ENCODE measurements at regions not wholly inside any gene's neighbourhood (a gene's known extent, or its start where the extent isn't known, plus 50 kb on each side); places are given as distances from the start of the nearest gene placed in this dataset.
"Not testable (repeated sequence)": the region's sequence is repeated elsewhere in the genome, so short reads cannot be mapped to it uniquely, and the experiment has no call there.

DNA sequence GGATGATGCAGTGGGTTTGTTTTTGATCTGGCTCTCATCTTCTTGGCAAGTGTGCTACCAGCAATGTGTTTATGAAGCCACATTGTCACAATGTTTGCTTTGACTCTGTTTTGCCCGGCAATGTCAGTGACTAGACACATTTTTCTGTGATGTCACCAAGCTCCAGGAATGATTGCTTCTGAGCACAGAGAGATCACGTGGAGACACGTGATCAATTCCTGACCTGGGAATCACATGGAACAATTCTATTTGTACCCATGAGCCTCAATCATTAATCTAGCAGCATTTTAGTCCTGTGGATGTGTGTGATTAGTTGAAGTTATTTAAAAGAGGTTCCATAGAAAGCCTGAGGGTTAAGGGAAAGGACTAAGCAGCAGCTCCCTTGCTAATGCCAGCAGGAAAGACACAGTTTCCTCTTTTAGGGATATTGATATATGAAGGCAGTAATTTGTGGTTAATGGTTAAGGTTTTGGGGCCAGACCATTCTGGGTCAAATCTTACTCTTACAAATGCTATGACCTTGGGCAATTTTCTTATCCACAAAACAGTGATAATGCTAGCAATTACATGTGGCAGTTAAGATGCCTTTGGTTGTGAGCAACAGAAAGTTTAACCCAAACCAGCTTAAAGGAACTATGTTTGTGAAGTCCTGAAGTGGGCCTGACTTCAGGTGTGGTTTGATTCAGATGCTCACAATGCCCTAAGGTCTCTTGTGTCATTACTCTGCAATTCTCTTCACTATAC is 59.0 kb downstream of the FASLG start:
- no peak for DNase-seq (ENCODE audit: low spot score)

DNA sequence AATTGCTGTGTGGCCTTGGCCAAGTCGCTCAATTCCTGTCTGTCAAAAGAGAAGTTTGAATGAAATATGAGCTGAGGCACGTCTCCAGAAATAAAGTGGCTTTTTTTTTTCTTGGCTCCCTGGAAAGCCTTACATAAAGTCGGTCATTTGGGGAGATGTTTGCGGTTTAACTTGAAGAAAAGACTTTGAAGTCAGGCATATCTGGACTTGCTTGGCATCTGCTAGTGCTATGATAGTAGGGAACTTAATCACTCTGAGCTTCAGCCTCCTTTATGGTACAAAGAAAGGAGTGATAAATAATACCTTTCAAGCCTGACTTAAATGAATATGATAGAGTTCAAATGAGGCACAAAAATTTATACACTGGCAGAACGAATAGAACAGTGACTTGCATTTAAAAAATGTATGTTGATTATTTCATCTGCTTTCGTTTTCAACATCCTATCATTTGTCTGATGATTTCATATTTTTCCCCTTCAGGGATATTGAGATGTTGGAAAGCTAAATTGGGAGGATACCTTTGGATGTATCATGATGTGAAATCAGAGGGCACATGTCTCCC is 60.2 kb downstream of the FASLG start:
- no peak for DNase-seq (ENCODE audit: low spot score)

DNA sequence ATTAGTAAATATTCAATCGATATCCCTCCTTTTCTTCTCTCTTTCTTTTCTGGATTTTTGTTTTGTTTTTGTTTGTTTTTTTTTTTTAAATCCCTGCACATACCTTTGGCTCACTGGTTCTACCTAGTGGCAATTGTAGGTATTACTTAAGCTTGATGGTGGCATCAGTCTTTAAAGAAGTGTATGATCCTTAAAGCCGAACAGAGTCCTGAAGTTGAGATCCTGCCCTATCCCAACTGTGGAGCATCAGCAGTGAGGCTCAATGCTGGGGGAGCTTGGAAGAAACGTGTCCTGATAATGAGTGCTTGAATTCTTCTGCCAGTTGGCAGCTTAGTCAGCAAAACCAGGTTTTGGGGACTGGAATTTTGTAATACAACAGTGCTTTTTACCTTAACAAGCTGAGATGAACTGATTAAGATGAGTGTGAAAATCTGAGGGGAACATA is 60.8 kb downstream of the FASLG start:
- no peak for DNase-seq (ENCODE audit: low spot score)

DNA sequence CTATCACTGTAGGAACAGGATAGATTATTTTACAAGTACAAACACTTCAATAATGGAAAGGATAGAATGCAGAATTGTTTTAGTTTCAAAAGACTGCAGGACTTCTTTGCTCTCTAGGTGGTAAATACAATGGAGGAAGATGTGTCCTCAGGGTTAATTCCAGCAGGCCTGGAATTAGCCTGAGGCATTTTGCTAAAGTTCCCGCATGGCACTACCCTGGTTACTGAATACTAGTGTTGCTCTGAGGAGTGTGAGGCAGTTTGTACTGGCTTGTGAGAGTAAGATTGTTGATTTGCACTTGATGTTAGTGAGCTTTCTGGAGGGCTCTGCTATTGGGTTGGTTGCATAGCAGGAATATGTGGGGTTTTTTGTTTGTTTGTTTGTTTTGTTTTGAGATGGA is 61.4 kb downstream of the FASLG start:
- DNase-seq (ENCODE audit: low spot score) = no peak

DNA sequence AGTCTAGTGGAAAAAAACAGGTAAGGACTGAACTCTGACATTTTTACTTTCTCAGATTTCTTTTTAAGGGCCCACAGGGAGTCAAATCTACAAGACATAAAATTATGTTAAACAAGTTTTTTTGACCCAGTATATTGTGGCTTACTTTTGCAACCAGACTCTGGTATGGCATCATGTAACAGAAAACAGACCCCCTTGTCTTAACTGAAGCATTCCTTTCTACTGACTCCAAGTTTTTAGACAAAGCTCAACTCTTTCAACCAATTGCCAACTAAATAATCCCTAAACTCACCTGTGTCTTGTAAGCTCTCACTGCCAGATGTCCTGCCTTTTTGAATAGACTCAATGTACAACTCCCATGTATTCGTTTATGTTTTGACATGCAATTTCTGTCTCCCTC is 64.3 kb downstream of the FASLG start:
- no peak for DNase-seq (ENCODE audit: low spot score)

DNA sequence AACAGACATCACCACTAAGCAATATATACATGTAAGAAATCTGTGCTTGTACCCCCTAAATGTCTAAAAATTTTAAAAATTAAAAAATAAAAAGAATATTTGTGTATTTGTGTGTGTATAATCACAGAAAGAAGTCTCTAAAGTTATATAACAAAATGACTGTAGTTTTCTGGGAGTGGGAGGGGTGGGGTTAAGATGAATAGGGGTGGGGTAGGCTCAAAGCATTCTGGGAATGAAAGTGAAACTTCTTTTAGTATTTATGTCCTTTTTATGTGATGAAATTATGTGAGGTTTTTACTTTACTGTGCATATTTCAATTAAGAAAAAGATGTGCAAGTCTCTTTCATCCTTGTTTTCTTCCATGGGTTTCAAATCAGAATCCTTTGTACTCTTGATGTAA is 65.3 kb downstream of the FASLG start:
- DNase-seq (ENCODE audit: low spot score) = no peak

DNA sequence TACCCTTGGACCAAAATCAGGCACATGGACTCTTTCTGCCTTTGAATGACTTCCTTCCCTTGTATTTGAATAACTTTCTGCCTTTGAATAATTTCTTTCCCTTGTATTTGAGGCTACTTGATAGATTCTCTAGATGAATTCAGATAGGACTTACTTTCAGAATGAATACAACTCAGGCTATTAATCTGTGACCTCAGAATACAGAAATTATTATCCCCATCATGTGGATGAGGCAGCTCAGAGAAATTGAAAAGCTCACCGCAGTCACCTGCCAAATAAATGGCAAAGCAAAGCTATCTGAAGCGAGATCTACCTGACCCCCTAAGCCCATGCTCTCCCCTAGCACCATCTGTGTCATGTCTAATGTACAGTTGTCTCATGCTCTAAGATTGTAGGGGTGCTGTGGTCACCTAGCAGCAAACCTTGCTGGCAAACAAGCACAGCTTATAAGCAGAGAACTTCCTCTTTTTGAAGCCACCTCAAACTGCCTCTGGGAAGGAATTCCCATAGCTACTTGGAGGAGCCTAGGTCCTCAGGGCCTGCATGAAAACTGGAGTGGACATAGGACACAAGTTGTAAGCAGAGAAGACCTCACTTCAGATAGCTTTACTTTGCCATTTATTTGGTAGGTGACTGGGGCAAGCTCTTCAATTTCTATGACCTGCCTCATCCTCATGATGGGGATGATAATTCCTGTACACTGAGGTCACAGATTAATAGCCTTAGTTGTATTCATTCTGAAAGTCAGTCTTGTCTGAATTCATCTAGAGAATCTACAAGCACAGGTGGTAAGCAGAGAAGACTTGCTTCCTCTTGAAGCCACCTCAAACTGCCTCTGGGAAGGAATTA is 66.1 kb downstream of the FASLG start:
- DNase-seq (ENCODE audit: low spot score) = no peak

DNA sequence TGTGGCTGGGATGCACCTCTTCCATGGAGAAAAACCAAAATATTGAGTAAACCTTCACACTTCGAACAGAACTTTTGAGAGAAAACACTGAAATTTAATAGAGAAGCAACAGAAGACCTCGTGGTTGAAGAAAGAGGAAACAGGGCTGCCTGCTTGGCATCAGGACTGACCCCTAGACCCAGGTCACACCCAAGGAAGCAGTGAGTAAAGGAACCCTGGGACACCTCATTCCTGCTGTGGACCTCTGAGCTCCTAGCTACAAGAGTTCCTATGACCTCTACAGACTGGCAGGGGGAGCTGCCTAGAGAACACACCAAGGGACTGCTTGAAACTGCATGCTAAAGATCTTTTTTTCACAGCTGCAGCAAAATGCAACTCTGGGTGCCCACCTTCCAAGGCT is 67.8 kb downstream of the FASLG start:
- no peak for DNase-seq (ENCODE audit: low spot score)

DNA sequence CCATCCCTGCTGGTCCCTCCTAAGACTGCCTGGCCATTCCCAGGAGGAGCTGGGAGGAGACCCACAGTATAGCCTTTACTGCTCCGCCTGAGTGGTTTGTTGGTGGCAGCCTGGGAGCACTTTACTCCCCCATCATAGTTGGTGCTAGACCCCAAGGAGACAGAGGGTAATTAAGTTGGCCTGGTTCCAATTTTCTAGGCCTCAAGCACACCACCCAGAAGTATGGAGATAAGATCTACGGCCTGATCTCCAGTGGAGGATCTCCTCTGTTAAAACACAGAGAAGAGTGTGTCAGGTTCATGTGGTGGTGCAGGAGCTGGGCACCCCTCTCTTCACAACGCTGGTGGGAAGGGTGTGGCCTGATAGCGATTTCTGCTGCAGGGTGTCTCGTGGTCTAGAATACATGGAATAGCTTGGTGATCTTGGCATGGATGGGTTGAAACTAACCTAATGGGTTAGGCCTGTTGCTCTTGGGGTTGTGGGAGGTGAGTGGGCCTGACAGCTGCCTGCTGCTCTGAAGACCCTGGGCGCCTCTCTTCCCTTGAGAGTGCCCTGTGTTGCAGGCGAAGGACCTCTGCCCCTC is 68.5 kb downstream of the FASLG start:
- no peak for DNase-seq (ENCODE audit: low spot score)

DNA sequence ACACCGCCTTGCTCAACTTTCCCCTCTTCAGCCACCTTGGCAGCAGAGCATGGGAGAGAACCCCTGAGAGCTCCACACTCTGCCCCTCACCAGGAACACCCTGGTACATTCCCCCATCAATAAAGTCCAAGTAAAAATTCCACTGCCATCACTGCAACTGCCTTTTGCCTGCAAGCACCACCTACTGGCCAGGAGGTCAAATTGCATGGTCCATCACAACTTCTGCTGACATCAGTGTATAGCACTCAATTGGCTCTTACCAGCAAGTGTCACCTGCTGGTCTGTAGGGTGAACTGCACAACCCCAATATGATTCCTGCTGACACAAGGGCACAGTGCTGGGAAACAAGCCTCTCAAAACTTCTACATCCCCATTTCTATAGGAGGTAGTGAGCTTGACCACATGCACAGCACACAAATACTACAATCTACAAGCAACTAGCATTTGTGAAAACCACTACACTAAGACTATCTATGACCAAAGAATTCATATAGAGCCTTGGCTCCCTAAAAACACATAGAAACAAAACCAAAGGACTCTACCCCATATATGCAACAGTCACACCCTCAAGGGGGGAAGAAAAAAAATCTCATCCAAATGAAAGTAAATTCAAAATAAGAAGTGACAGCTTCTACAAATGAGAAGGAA is 69.2 kb downstream of the FASLG start:
- DNase-seq (ENCODE audit: low spot score) = no peak

DNA sequence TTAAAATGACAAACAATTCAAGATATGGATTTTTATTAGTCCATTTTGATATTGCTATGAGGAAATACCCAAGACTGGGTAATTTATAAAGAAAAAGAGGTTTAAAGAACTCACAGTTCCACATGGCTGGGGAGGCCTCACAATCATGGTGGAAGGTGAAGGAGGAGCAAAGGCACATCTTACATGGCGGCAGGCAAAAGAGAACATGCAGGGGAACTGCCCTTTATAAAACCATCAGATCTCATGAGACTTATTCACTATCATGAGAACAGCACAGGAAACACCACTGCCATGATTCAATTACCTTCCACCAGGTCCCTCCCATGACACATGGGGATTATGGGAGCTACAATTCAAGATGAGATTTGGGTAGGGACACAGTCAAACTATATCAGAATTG is 69.8 kb downstream of the FASLG start:
- not testable (repeated sequence) for DNase-seq (ENCODE audit: low spot score)

DNA sequence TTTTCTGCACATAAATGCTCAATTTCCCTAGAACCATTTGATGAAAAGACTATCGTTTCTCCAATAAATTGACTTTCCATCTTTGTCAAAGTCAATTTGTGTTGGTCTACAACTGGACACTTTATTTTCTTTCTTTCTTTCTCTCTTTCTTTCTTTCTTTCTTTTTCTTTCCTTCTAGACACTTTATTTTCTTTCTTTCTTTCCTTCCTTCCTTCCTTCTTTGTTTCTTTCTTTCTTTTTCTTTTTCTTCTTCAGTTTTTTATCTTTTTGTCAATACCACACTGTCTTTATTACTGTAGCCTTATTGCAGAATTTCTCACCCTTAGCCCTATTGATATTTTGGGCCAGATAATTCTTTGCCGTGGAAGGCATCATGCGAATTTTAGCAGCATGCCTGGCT is 73.5 kb downstream of the FASLG start:
- DNase-seq (ENCODE audit: low spot score) = no peak

DNA sequence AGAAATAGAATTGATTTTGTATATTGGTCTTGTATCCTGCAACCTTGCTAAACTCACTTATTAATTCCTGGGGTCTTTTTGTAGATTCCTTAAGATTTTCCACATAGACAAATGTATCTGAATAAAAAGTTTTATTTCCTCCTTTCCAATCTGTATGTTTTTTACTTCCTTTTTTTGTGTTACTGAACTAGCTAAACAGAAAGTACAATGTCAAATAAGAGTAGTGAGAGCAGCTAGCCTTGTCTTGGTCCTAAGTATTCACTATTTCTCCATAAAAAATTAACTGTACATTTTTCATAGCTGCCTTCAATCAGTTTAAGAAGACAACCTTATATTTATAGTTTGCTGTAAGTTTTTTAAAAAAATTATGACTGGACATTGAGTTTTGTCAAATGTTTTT is 74.9 kb downstream of the FASLG start:
- DNase-seq (ENCODE audit: low spot score) = no peak

DNA sequence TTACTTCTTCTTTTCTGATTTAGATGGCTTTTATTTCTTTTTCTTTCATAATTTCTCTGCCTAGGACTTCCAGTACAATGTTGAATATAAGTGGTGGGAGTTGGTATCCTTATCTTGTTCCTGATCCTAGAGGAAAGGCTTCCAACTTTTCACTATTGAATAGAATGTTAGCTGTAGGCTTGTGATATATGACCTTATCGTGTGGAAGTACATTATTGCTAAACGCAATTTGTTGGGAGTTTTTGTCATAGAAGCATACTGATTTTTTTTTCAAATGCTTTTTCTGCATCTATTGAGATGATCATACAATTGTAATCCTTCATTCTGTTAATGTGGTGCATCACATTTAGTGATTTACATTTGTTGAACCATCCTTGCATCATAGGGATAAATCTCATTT is 79.5 kb downstream of the FASLG start:
- DNase-seq (ENCODE audit: low spot score) = no peak

DNA sequence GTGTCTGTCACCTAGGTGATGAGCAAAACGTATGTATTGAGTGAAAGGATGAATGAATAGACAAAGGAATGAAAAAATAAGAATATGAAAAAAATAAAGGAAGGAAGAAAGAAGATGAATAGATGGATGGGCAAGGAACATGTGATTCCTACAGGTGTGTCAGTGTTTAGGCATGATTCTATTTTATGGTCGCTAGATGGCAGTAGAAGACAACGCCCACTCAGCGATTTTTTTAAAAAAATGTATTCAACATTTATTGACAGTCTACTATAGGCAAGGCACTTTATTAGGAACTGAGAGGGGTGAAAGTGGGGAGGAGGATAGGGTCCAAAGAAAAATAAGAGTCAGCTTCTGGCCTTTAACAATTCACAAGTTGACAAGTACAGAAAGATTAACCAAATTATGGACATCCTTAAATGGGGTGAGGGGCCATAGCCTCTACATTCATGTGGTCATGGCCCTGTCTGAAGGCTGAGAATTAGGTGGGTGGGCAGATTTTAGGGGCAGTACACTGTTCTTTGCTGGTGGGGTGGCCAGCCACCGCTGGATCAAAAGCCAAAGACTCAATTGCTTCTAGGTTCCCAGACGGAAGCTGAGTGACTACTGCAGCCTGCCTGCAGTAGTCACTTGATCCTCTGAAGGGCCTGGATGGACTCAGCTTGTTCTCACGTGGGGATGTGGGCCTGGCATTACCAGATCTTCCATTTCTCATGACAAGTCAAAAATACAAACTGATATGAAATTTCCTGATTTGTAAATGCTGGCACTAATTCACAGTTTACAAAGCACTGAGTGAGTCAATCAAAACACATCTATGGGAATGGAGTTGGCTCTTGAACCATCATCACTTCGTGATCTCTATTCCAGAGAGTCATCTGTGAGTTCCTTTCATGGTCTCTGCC is 83.9 kb downstream of the FASLG start:
- DNase-seq (ENCODE audit: low spot score) = no peak

DNA sequence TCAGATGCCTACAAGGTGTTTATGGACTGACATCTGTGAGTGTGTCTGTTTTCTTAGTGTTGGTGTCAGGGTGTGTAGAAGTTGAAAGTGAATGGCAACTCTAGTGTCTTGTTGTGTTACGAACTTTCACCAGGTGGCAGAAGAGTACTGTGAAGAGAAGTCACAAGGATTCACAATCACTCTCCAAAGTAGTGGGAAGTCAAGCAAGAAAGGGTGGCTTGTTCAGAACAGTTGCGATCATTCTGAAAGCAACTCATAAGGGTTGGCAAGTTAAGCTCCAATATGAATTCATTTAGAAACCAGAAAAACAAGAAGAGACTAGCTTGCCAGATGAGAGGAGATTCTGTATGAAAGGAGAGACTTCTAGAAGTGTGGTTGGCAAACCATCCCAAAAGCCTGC is 86.1 kb downstream of the FASLG start:
- DNase-seq (ENCODE audit: low spot score) = peak; percentile 22

DNA sequence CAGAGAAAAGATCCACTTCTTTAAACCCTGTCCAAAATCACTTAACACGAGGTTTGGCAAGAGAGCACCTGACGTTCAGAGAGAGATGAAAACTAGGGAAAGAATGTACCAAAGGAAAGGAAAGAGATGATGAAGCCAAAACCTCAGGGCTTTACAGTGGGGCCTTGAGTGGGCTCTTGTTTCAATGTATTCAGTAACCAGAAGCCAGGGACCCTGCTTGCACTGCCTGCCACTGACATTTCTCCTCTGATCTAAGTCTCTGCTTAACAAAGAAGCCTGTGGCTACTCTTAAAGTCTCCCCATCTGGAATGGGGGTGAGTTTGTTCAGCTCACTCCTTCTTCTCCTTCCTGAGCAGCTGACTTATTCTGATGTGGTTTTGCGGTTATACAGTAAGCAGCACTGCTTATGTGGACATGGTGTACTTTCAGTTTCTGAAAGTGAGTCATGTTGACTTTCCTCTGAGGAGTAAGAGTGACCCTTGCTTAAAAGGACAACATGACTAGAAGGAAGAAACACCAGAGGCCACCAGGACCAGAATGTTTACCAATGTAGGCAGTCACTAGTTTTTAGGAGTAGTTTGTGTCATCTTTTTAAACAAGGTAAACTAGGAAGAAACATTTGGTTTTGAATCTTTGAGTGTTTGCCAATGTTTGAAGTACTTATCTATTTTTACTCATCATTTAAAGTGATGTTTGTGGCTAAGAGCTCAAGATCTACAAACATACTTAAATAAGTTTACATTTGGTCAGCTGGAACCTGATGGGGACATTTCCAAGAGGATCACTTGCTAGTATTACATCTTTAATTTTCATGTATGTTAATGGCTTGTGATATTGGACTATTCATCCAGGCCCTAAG is 87.4 kb downstream of the FASLG start:
- peak; percentile 33 for DNase-seq (ENCODE audit: low spot score)

DNA sequence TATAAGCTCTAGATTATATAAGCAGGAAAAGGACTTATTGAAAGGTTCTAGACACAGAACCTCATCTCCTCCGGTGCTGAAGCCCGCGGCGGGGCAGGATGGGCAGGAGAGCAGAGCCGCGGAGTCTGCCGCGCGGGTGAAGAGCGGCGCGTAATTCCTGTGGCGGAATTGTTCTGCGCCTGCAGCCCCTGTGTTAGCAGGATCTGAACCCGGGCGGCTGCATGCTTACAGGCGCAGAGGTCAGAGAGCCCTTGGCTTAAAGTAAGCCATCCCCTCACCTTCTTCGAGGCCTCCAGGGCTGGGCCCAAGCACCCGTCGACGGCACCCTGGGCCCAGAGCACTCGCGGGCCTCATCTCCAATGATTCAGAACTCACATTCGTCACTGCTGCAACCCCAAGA is 89.3 kb downstream of the FASLG start:
- no peak for DNase-seq (ENCODE audit: low spot score)

DNA sequence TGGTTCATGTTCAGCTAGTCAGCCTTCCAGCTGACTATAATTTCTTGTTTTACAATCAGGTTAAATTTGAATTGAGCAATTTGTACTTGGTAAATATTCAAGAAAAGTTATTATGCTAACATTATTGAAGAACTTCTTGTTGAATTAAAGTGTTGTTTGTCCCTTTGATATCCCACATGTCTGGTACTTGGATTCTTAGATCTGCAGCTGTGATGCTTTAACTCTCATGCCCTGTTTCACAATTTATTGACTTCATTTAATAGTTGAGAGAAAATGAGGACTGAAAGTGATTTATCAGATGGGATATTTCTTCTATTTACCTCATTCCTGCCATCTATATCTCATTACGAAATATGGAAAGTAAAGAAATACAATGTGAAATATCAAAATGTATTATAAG is 92.8 kb downstream of the FASLG start:
- DNase-seq (ENCODE audit: low spot score) = no peak

DNA sequence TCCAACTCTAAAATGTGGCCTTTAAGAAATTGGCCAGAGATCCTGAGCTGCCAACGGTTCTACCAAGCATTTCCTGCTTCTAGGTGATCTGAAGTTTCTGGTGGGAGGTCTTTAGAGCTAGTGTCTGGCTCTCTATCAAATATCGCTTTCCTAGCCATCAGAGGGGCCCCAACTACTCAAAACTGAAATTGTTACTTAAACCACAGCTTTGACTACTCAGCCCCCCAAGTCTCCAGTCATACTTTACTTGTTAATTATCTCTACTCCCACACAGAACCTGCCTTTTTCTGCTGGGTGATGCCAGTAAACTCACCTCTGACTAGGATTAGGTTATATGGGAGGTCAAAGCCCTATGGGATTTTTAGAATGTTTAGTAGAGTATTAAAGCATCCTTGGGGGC is 95.1 kb downstream of the FASLG start:
- DNase-seq (ENCODE audit: low spot score) = no peak

All from putamen (tissue), 1 donor.